ENCODE measurements at regions not wholly inside any gene's neighbourhood (a gene's known extent, or its start where the extent isn't known, plus 50 kb on each side); places are given as distances from the start of the nearest gene placed in this dataset.
"Not testable (repeated sequence)": the region's sequence is repeated elsewhere in the genome, so short reads cannot be mapped to it uniquely, and the experiment has no call there.

DNA sequence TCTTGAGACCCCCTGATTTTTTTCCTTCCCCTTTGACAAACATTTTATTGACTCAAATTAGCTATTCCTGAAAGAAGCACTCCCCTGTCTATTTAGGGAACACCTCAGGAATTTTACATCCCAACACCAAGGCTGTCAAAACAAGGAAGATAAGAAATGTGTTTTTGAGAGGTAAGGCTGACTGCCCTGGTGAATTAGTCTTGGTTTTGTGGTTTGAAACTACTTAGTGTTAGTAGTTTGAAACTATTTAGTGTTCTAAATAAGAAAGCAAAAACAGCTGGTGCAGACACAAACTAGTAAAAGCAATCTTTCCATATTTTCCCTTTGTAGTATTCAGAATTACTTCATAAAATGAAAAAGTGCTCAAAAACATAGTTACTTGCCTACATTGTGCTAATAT lies 120.7 kb downstream of the PCSK1 start:
- no peak for DNase-seq
- Mint-ChIP-seq H3K4me1 (no peaks in the 10 kb centered on the region), H3K4me3 (no peak overlapping the region), H3K27me3 (peaks cover 4% of the 10 kb centered on the region), H3K36me3 (no peaks in the 10 kb centered on the region), H3K27ac (no peak overlapping the region), H3K9me3 (peaks cover 5% of the 10 kb centered on the region)
- CTCF ChIA-PET = interaction anchor here (0.7 kb wide), 1 partner anchor 869 kb away, joined by 3 read pairs; no protein-coding TSS in a partner anchor

DNA sequence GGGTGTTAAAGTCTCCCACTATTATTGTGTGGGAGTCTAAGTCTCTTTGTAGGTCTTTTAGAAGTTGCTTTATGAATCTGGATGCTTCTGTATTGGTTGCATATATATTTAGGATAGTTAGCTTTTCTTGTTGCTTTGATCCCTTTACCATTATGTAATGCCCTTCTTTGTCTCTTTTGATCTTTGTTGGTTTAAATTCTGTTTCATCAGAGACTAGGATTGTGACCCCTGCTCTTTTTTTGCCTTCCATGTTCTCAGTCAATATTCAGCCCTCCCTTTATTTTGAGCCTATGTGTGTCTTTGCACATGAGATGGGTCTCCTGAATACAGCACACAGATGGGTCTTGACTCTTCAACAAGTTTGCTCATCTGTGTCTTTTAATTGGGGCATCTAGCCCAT lies 126.0 kb downstream of the PCSK1 start:
- peaks cover 16% of the 10 kb centered on the region for H3K9me3 Mint-ChIP-seq
- H3K36me3 Mint-ChIP-seq, DNase-seq, H3K4me1 Mint-ChIP-seq, H3K27ac Mint-ChIP-seq, H3K4me3 Mint-ChIP-seq, H3K27me3 Mint-ChIP-seq, CTCF ChIA-PET: not testable (repeated sequence)

DNA sequence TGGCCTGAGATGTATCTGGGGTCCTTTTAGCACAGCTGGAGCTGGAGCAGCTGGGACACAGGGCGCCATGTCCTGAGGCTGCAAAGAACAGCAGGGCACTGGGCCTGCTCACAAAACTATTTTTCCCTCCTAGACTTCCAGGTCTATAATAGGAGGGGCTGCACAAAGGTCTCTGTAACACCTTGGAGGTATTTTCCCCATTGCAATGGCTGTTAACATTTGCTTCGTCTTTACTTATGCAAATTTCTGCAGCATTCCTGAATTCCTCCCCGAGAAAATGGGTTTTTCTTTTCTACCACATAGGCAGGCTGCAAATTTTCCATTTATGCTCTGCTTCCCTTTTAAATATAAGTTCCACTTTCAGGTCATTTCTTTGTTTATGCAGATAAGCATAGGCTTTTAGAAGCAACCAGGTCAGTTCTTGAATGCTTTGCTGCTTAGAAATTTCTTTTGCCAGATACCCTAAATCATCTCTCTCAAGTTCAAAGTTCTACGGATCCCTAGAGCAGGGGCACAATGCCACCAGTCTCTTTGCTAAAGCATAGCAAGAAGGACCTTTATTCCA lies 130.8 kb downstream of the PCSK1 start:
- H3K4me3 Mint-ChIP-seq = no peak overlapping the region
- DNase-seq = no peak
- H3K36me3 Mint-ChIP-seq = no peaks in the 10 kb centered on the region
- H3K27me3 Mint-ChIP-seq = peaks cover 3% of the 10 kb centered on the region
- CTCF ChIA-PET = no interaction called here
- H3K9me3 Mint-ChIP-seq = peaks cover 11% of the 10 kb centered on the region
- no peaks in the 10 kb centered on the region for H3K4me1 Mint-ChIP-seq
- H3K27ac Mint-ChIP-seq = no peak overlapping the region

- Mint-ChIP-seq H3K36me3 (no peaks in the 10 kb centered on the region), H3K4me1 (no peaks in the 10 kb centered on the region), H3K27ac (no peak overlapping the region), H3K9me3 (peaks cover 10% of the 10 kb centered on the region), H3K27me3 (no peaks in the 10 kb centered on the region), H3K4me3 (no peak overlapping the region)
- no peak for DNase-seq
- CTCF ChIA-PET = no interaction called here
Measured at GRCh38 chr5:96300976-96301375, 132.1 kb downstream of the PCSK1 start.

- Mint-ChIP-seq H3K4me3 (no peak overlapping the region), H3K27ac (no peak overlapping the region), H3K27me3 (no peaks in the 10 kb centered on the region), H3K4me1 (no peaks in the 10 kb centered on the region), H3K36me3 (no peaks in the 10 kb centered on the region), H3K9me3 (peaks cover 3% of the 10 kb centered on the region)
- no peak for DNase-seq
- CTCF ChIA-PET = interaction anchor here (1.0 kb wide), 1 partner anchor 22 kb away, joined by 3 read pairs; no protein-coding TSS in a partner anchor
Measured at GRCh38 chr5:96297867-96298266, 135.2 kb downstream of the PCSK1 start.

DNA sequence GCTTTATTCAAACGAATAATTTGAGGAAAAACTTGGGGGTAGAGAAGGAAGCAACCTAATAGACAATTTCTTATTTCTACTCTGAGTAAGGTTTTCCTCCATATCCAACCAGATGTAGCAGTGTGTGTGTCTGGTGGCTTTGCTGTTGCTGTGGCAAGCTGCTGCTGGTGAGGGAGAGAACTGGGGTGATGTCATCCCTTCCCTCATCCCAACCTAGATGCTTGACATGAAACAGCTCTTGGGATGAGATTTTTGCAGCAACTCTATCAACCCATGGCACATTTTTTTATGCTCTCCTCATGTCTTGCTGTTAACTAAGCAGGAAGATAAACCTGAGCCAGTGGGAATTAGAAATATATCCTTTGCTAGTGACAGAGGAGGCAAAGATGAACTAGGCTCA lies 135.8 kb downstream of the PCSK1 start:
- DNase-seq = no peak
- Mint-ChIP-seq H3K27me3 (no peaks in the 10 kb centered on the region), H3K9me3 (no peaks in the 10 kb centered on the region), H3K4me1 (no peaks in the 10 kb centered on the region), H3K36me3 (no peaks in the 10 kb centered on the region), H3K27ac (no peak overlapping the region), H3K4me3 (no peak overlapping the region)
- CTCF ChIA-PET = interaction anchor here (1.0 kb wide), 1 partner anchor 21 kb away, joined by 3 read pairs; no protein-coding TSS in a partner anchor

GRCh38 chr5:96294884-96295202 lies 138.2 kb downstream of the PCSK1 start:
- Mint-ChIP-seq H3K4me1 (no peaks in the 10 kb centered on the region), H3K27me3 (no peaks in the 10 kb centered on the region), H3K36me3 (no peaks in the 10 kb centered on the region), H3K27ac (no peak overlapping the region), H3K9me3 (no peaks in the 10 kb centered on the region), H3K4me3 (no peak overlapping the region)
- DNase-seq = no peak
- CTCF ChIA-PET = no interaction called here

DNA sequence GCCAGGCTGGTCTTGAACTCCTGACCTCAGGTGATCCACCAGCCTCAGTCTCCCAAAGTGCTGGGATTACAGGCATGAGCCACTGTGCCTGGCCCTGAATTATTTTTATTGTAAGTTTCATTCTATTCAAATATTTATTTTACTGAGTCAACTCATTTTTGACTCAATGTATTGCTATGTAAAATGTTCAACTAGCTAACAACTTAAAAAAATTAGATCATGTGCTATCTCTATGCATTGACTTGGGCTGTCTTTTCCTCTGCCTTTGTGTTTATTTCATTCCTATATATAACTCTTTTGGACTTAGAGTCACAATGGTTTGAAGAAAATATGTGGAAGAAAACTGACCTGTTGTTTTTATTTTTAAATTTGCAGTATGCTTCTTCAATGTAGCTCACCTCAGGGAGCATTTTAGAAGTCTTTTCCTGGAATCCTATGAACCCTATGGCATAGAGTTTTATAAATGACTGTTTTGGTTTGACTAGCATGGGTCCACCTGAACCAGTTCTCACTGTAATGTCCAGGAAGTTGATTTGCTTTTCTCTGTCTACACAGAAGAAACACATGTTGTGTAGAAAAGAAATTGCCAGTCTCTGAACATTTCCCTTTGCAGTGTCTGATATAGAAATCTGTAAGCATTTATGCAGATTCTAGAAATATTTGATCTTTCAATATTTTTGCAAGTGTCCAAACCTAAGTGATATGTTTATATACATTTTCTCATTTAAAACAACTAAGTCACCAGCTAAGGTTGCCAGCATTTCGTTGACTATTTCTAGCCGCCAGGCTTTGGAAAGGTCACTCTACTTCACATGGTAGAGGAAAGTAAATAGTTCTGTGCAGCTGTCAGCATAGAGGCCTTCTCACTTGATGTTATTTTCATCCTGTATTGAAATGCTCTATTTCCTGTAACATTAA lies 138.8 kb downstream of the PCSK1 start:
- no peak overlapping the region for H3K4me3 Mint-ChIP-seq
- CTCF ChIA-PET = no interaction called here
- no peaks in the 10 kb centered on the region for H3K27me3 Mint-ChIP-seq
- H3K27ac Mint-ChIP-seq = no peak overlapping the region
- DNase-seq = no peak
- no peaks in the 10 kb centered on the region for H3K4me1 Mint-ChIP-seq
- no peaks in the 10 kb centered on the region for H3K9me3 Mint-ChIP-seq
- no peaks in the 10 kb centered on the region for H3K36me3 Mint-ChIP-seq

DNA sequence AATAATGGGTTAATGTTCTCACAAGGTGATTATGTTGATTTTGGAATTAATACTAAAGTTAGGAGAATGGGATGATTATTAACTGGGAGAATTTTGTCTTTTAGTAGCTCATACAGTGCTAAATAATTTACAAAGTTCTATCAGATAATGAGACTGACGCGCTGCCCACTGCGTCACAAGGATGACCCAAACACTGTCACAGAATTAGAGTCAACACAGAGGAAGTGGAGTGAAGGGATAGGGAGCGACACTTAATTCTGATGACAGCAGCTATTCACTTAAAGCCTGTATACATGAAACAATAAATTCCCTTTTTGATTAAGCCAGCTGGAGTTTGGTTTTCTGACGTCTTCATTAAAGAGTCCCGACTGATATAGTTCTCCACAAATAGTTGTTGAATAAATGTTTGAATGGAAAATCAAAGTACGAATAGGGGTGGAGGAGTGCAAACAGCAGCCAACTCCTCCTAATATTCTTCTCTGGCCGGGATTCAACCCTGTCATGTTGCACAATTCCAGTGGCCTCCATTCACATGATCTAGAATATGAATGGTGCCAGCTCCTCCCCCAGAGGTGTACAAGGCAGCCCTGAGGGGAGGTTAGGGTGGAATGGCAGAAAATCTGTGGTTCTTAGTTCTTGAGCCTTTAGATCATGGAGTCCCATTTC lies 140.3 kb downstream of the PCSK1 start:
- Mint-ChIP-seq H3K27ac (no peak overlapping the region), H3K27me3 (no peaks in the 10 kb centered on the region), H3K36me3 (no peaks in the 10 kb centered on the region), H3K9me3 (no peaks in the 10 kb centered on the region), H3K4me1 (no peaks in the 10 kb centered on the region), H3K4me3 (no peak overlapping the region)
- no peak for DNase-seq
- CTCF ChIA-PET = no interaction called here

- H3K9me3 Mint-ChIP-seq, H3K4me3 Mint-ChIP-seq, DNase-seq, H3K36me3 Mint-ChIP-seq, CTCF ChIA-PET, H3K27ac Mint-ChIP-seq, H3K4me1 Mint-ChIP-seq, H3K27me3 Mint-ChIP-seq: not testable (repeated sequence)
Measured at GRCh38 chr5:96289287-96289686, 143.8 kb downstream of the PCSK1 start.

GRCh38 chr5:96288845-96289185 lies 144.2 kb downstream of the PCSK1 start:
- no peak overlapping the region for H3K4me3 Mint-ChIP-seq
- DNase-seq = no peak
- CTCF ChIA-PET = no interaction called here
- H3K36me3 Mint-ChIP-seq = no peaks in the 10 kb centered on the region
- H3K4me1 Mint-ChIP-seq = no peaks in the 10 kb centered on the region
- no peak overlapping the region for H3K27ac Mint-ChIP-seq
- H3K9me3 Mint-ChIP-seq = no peaks in the 10 kb centered on the region
- no peaks in the 10 kb centered on the region for H3K27me3 Mint-ChIP-seq

DNA sequence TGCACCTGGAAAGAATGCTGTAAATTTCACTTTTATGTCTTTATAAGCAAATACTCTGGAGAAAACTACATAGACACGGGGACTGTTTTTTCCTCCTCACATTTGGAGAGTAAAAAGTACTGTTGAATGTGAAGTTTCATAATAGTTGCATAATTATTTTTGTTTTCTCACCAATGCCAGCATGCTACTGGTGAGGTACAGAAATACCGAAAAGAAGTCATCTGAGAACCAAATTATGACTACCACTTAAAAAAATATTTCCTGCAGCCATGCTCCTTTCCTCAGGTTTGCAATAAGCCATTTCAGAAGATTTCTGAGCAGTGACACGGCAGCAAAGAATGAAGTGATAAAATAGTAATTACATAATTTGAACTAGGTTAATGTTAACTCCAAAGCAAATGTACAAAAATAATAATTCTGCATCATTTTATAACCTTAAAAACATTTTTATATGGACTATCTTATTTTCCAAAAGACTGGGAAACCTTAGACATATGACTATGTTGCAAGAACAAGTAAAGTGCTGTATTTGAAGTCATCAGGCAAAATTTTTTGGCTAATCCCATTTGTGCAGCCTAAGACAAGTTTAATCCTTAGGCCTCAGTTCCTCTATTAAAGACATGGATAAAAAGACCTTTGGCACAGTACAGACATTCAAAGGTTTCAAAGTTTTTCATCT lies 144.7 kb downstream of the PCSK1 start:
- no peak overlapping the region for H3K4me3 Mint-ChIP-seq
- no peaks in the 10 kb centered on the region for H3K9me3 Mint-ChIP-seq
- no peaks in the 10 kb centered on the region for H3K27me3 Mint-ChIP-seq
- no peaks in the 10 kb centered on the region for H3K4me1 Mint-ChIP-seq
- no peak overlapping the region for H3K27ac Mint-ChIP-seq
- CTCF ChIA-PET = no interaction called here
- DNase-seq = no peak
- H3K36me3 Mint-ChIP-seq = no peaks in the 10 kb centered on the region

GRCh38 chr5:96287136-96287535 lies 145.9 kb downstream of the PCSK1 start:
- DNase-seq = no peak
- Mint-ChIP-seq H3K9me3 (no peaks in the 10 kb centered on the region), H3K4me1 (no peaks in the 10 kb centered on the region), H3K27me3 (no peaks in the 10 kb centered on the region), H3K36me3 (no peaks in the 10 kb centered on the region), H3K4me3 (no peak overlapping the region), H3K27ac (no peak overlapping the region)
- CTCF ChIA-PET = no interaction called here

DNA sequence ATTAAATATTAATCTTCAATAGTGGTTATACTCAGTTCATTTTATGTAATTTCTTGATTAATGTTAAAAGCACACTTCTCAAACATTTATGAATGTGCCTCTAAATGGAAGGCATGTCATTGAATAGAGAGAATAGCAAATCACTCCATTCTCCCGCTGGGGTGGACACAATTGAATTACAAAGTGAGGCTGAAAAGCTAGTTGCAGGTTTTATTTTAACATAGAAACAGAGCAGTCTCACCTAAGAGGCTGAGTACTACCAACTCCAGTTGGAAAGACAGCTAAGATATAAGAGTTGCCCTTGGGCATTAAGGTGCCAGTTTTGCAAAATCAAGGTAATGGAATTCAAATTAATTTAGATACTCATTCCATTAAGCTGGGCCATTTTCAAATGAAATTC lies 147.2 kb downstream of the PCSK1 start:
- CTCF ChIA-PET = no interaction called here
- no peaks in the 10 kb centered on the region for H3K4me1 Mint-ChIP-seq
- no peaks in the 10 kb centered on the region for H3K9me3 Mint-ChIP-seq
- no peaks in the 10 kb centered on the region for H3K27me3 Mint-ChIP-seq
- no peak overlapping the region for H3K27ac Mint-ChIP-seq
- H3K4me3 Mint-ChIP-seq = no peak overlapping the region
- no peak for DNase-seq
- no peaks in the 10 kb centered on the region for H3K36me3 Mint-ChIP-seq
